HEK293 (cell line): ENCODE measurements at regions not wholly inside any gene's neighbourhood (a gene's known extent, or its start where the extent isn't known, plus 50 kb on each side); places are given as distances from the start of the nearest gene placed in this dataset.
"Not testable (repeated sequence)": the region's sequence is repeated elsewhere in the genome, so short reads cannot be mapped to it uniquely, and the experiment has no call there.

Source experiments
- CTCF ChIA-PET: fragments of 350-600 bp; formaldehyde crosslinking; extraction: SDS; loops from one replicate; lab custom pipeline; 2021; ENCODE audit warnings: antibody characterized with exemption; lab: Yijun Ruan, JAX
- POLR2A ChIA-PET: fragments of 300-600 bp; formaldehyde crosslinking; extraction: SDS; loops from one replicate; lab custom pipeline; 2020; ENCODE audit warnings: antibody characterized with exemption, inconsistent platforms; lab: Yijun Ruan, JAX
- H3K27ac ChIP-seq: fragments of 200-500 bp; sonication (Bioruptor generic); 2 replicates; pipeline ENCODE4 v1.5.1; 2014; ENCODE audit warnings: low read depth, low read length, control low read depth, inconsistent platforms; ENCODE audit errors: extremely low read depth
- H3K36me3 ChIP-seq, 2 experiments: fragments of 200-500 bp in 1 of 2; sonication (Bioruptor generic) in 1 of 2; 1 replicate in 1 of 2; 2 replicates in 1 of 2; pipeline ENCODE4 v1.5.1; 2014 to 2017; ENCODE audit warnings: inconsistent platforms in 2 of 2, low read length in 2 of 2; ENCODE audit not compliant: control insufficient read depth in 2 of 2, insufficient read depth in 1 of 2
- H3K4me1 ChIP-seq: fragments of 200-500 bp; sonication (Bioruptor generic); 2 replicates; pipeline ENCODE4 v1.5.1; 2014; ENCODE audit warnings: mild to moderate bottlenecking, low read length, inconsistent platforms; ENCODE audit not compliant: control insufficient read depth, insufficient read depth
- H3K4me3 ChIP-seq: 2 replicates; pipeline ENCODE4 v1.5.1; 2011; ENCODE audit warnings: low read depth, mild to moderate bottlenecking, control low read depth, low read length, moderate library complexity
- H3K9me3 ChIP-seq: fragments of 200-500 bp; sonication (Bioruptor generic); 2 replicates; pipeline ENCODE4 v1.5.1; 2014; ENCODE audit warnings: low read depth, low read length, inconsistent platforms; ENCODE audit not compliant: control insufficient read depth, insufficient read depth
- BCL11A ChIP-seq: fragments of 450-650 bp; formaldehyde crosslinking; IDR thresholded peaks from 2 replicates; pipeline ENCODE4 v1.5.1; 2016; ENCODE audit warnings: low read depth, missing biosample characterization, missing genetic modification characterization
- GLIS1 ChIP-seq: fragments of 450-650 bp; formaldehyde crosslinking; IDR thresholded peaks from 2 replicates; pipeline ENCODE4 v1.5.1; 2016; ENCODE audit warnings: missing biosample characterization, missing genetic modification characterization
- GLIS2 ChIP-seq: fragments of 450-650 bp; formaldehyde crosslinking; IDR thresholded peaks from 2 replicates; pipeline ENCODE4 v1.5.1; 2016; ENCODE audit warnings: missing biosample characterization, missing genetic modification characterization
- IKZF3 ChIP-seq: fragments of 450-650 bp; IDR thresholded peaks from 2 replicates; pipeline ENCODE4 v1.5.0; 2018; ENCODE audit warnings: missing biosample characterization, mild to moderate bottlenecking, missing genetic modification characterization, moderate library complexity
- KLF10 ChIP-seq: fragments of 450-650 bp; IDR thresholded peaks from 2 replicates; pipeline ENCODE4 v1.5.1; 2018; ENCODE audit warnings: missing biosample characterization, mild to moderate bottlenecking, missing genetic modification characterization
- SCRT2 ChIP-seq: fragments of 450-650 bp; formaldehyde crosslinking; IDR thresholded peaks from 2 replicates; pipeline ENCODE4 v1.5.1; 2016; ENCODE audit warnings: missing biosample characterization, missing genetic modification characterization
- SP2 ChIP-seq: fragments of 450-650 bp; formaldehyde crosslinking; IDR thresholded peaks from 2 replicates; pipeline ENCODE4 v1.5.1; 2016; ENCODE audit warnings: missing biosample characterization, missing genetic modification characterization
- WT1 ChIP-seq: fragments of 450-650 bp; formaldehyde crosslinking; IDR thresholded peaks from 2 replicates; pipeline ENCODE4 v1.5.1; 2016; ENCODE audit warnings: missing biosample characterization, missing genetic modification characterization
- ZBTB20 ChIP-seq: fragments of 450-650 bp; formaldehyde crosslinking; IDR thresholded peaks from 2 replicates; pipeline ENCODE4 v1.5.1; 2016; ENCODE audit warnings: missing biosample characterization, missing genetic modification characterization
- ZEB2 ChIP-seq: fragments of 450-650 bp; formaldehyde crosslinking; IDR thresholded peaks from 2 replicates; pipeline ENCODE4 v1.5.1; 2016; ENCODE audit warnings: missing biosample characterization, missing genetic modification characterization
- ZNF24 ChIP-seq: fragments of 450-650 bp; formaldehyde crosslinking; IDR thresholded peaks from 2 replicates; pipeline ENCODE4 v1.5.1; 2016; ENCODE audit warnings: missing biosample characterization, missing genetic modification characterization
- ZNF335 ChIP-seq: fragments of 450-650 bp; formaldehyde crosslinking; conservative IDR thresholded peaks from 2 replicates; pipeline ENCODE4 v1.5.1; 2016; ENCODE audit warnings: missing biosample characterization, missing genetic modification characterization
- ZNF341 ChIP-seq: fragments of 450-650 bp; formaldehyde crosslinking; IDR thresholded peaks from 2 replicates; pipeline ENCODE4; 2016; ENCODE audit warnings: low read depth, missing biosample characterization, missing genetic modification characterization
- ZNF391 ChIP-seq: fragments of 450-650 bp; formaldehyde crosslinking; IDR thresholded peaks from 2 replicates; pipeline ENCODE4 v1.5.1; 2016; ENCODE audit warnings: low read depth, missing biosample characterization, missing genetic modification characterization, borderline replicate concordance
- ZNF394 ChIP-seq: fragments of 450-650 bp; formaldehyde crosslinking; IDR thresholded peaks from 2 replicates; pipeline ENCODE4 v1.5.1; 2016; ENCODE audit warnings: missing biosample characterization, missing genetic modification characterization, mild to moderate bottlenecking, moderate library complexity, borderline replicate concordance
- ZNF501 ChIP-seq: fragments of 450-650 bp; formaldehyde crosslinking; IDR thresholded peaks from 2 replicates; pipeline ENCODE4 v1.5.1; 2016; ENCODE audit warnings: missing biosample characterization, missing genetic modification characterization
- ZNF561 ChIP-seq: fragments of 450-650 bp; IDR thresholded peaks from 2 replicates; pipeline ENCODE4 v1.5.1; 2018; ENCODE audit warnings: missing biosample characterization, missing genetic modification characterization, borderline replicate concordance
- ZNF600 ChIP-seq: fragments of 450-650 bp; formaldehyde crosslinking; IDR thresholded peaks from 2 replicates; pipeline ENCODE4 v1.5.1; 2016; ENCODE audit warnings: missing biosample characterization, missing genetic modification characterization
- ZNF623 ChIP-seq: fragments of 450-650 bp; formaldehyde crosslinking; IDR thresholded peaks from 2 replicates; pipeline ENCODE4 v1.5.1; 2016; ENCODE audit warnings: missing biosample characterization, missing genetic modification characterization
- ZNF660 ChIP-seq: fragments of 450-650 bp; IDR thresholded peaks from 2 replicates; pipeline ENCODE4 v1.5.1; 2018; ENCODE audit warnings: missing biosample characterization, mild to moderate bottlenecking, missing genetic modification characterization
- ZSCAN23 ChIP-seq: fragments of 450-650 bp; formaldehyde crosslinking; IDR thresholded peaks from 2 replicates; pipeline ENCODE4 v1.5.1; 2016; ENCODE audit warnings: missing biosample characterization, missing genetic modification characterization
- ZSCAN30 ChIP-seq: fragments of 450-650 bp; IDR thresholded peaks from 2 replicates; pipeline ENCODE4 v1.5.1; 2018; ENCODE audit warnings: missing biosample characterization, mild to moderate bottlenecking, missing genetic modification characterization, moderate library complexity
- ZXDB ChIP-seq: fragments of 450-650 bp; formaldehyde crosslinking; IDR thresholded peaks from 2 replicates; pipeline ENCODE4 v1.5.1; 2016; ENCODE audit warnings: missing biosample characterization, missing genetic modification characterization
- TF ChIP-seq, protein P1 (sequence below): fragments of 450-650 bp; formaldehyde crosslinking; IDR thresholded peaks from 2 replicates; pipeline ENCODE4 v1.5.1; 2017; ENCODE audit warnings: missing biosample characterization, missing genetic modification characterization
- TF ChIP-seq, protein P2 (sequence below): fragments of 450-650 bp; formaldehyde crosslinking; IDR thresholded peaks from 2 replicates; pipeline ENCODE4 v1.5.1; 2016; ENCODE audit warnings: missing biosample characterization, missing genetic modification characterization
- TF ChIP-seq, protein P3 (sequence below): fragments of 450-650 bp; formaldehyde crosslinking; IDR thresholded peaks from 2 replicates; pipeline ENCODE4 v1.5.1; 2016; ENCODE audit warnings: missing biosample characterization, missing genetic modification characterization
- TF ChIP-seq, protein P4 (sequence below): fragments of 450-650 bp; formaldehyde crosslinking; conservative IDR thresholded peaks from 2 replicates; pipeline ENCODE4 v1.5.1; 2016; ENCODE audit warnings: low read depth, missing biosample characterization, missing genetic modification characterization
- TF ChIP-seq, protein P5 (sequence below): fragments of 450-650 bp; formaldehyde crosslinking; IDR thresholded peaks from 2 replicates; pipeline ENCODE4 v1.5.1; 2016; ENCODE audit warnings: missing biosample characterization, missing genetic modification characterization

DNA sequence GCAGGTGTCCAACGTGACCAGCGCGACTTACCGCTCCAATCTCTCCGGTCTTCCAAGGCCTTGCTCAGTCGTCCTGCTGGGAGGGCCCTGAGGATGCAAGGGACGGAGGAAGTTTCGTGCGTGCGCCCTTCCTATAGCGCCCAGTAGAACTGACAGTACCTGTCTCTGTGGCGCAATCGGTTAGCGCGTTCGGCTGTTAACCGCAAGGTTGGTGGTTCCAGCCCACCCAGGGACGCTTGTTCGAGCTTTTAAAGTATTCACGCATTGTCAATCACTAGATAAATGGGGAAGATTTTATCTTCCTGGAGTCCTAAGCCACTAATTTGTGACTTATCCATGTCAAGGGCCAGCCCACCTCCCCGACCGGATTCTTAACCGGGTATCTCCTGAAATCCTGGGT is 141.1 kb upstream of the NOTCH2NLA start:
- POLR2A ChIA-PET, H3K9me3 ChIP-seq, CTCF ChIA-PET, H3K36me3 ChIP-seq, H3K4me1 ChIP-seq: not testable (repeated sequence)
- peak overlapping the region; percentile 56; the same call in 1 of the 2 replicates for H3K27ac ChIP-seq
- H3K4me3 ChIP-seq = peak overlapping the region; percentile 31
- TF ChIP-seq KLF10 (tag by site-specific recombination) (0 out of 2 replicates have a peak, but pooled peaks have one; percentile 20), IKZF3 (tag by site-specific recombination) (peak; percentile 91), ZNF600 (tag by site-specific recombination) (peak; percentile 68; the same call in 1 of the 2 replicates), GLIS1 (peak; percentile 80), ZNF660 (tag by site-specific recombination) (peak; percentile 80; the same call in 1 of the 2 replicates), WT1 (tag by site-specific recombination) (peak; percentile 50; the same call in 1 of the 2 replicates), ZBTB20 (tag by site-specific recombination) (peak; percentile 73), ZNF501 (peak; percentile 84; the same call in 1 of the 2 replicates), ZNF24 (tag by site-specific recombination) (peak; percentile 70; the same call in 1 of the 2 replicates), ZNF623 (0 out of 2 replicates have a peak, but pooled peaks have one; percentile 13), BCL11A (peak; percentile 52; the same call in 1 of the 2 replicates), ZSCAN30 (tag by site-specific recombination) (peak; percentile 93), ZNF391 (peak; percentile 79; the same call in 1 of the 2 replicates), SP2 (peak; percentile 64; the same call in 1 of the 2 replicates), SCRT2 (tag by site-specific recombination) (peak; percentile 59), GLIS2 (tag by site-specific recombination) (peak; percentile 68), ZXDB (tag by site-specific recombination) (peak; percentile 41; the same call in 1 of the 2 replicates), ZSCAN23 (peak; percentile 74), ZNF394 (peak; percentile 68), ZNF561 (tag by site-specific recombination) (peak; percentile 82), ZEB2 (peak; percentile 93), ZNF335 (tag by site-specific recombination) (peak; percentile 53), ZNF341 (tag by site-specific recombination) (peak; percentile 77)
- TF ChIP-seq, protein P1, sequence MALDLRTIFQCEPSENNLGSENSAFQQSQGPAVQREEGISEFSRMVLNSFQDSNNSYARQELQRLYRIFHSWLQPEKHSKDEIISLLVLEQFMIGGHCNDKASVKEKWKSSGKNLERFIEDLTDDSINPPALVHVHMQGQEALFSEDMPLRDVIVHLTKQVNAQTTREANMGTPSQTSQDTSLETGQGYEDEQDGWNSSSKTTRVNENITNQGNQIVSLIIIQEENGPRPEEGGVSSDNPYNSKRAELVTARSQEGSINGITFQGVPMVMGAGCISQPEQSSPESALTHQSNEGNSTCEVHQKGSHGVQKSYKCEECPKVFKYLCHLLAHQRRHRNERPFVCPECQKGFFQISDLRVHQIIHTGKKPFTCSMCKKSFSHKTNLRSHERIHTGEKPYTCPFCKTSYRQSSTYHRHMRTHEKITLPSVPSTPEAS (tag by site-specific recombination) = peak; percentile 52
- TF ChIP-seq, protein P2, sequence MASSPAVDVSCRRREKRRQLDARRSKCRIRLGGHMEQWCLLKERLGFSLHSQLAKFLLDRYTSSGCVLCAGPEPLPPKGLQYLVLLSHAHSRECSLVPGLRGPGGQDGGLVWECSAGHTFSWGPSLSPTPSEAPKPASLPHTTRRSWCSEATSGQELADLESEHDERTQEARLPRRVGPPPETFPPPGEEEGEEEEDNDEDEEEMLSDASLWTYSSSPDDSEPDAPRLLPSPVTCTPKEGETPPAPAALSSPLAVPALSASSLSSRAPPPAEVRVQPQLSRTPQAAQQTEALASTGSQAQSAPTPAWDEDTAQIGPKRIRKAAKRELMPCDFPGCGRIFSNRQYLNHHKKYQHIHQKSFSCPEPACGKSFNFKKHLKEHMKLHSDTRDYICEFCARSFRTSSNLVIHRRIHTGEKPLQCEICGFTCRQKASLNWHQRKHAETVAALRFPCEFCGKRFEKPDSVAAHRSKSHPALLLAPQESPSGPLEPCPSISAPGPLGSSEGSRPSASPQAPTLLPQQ (tag by site-specific recombination) = 0 out of 2 replicates have a peak, but pooled peaks have one; percentile 64
- TF ChIP-seq, protein P3, sequence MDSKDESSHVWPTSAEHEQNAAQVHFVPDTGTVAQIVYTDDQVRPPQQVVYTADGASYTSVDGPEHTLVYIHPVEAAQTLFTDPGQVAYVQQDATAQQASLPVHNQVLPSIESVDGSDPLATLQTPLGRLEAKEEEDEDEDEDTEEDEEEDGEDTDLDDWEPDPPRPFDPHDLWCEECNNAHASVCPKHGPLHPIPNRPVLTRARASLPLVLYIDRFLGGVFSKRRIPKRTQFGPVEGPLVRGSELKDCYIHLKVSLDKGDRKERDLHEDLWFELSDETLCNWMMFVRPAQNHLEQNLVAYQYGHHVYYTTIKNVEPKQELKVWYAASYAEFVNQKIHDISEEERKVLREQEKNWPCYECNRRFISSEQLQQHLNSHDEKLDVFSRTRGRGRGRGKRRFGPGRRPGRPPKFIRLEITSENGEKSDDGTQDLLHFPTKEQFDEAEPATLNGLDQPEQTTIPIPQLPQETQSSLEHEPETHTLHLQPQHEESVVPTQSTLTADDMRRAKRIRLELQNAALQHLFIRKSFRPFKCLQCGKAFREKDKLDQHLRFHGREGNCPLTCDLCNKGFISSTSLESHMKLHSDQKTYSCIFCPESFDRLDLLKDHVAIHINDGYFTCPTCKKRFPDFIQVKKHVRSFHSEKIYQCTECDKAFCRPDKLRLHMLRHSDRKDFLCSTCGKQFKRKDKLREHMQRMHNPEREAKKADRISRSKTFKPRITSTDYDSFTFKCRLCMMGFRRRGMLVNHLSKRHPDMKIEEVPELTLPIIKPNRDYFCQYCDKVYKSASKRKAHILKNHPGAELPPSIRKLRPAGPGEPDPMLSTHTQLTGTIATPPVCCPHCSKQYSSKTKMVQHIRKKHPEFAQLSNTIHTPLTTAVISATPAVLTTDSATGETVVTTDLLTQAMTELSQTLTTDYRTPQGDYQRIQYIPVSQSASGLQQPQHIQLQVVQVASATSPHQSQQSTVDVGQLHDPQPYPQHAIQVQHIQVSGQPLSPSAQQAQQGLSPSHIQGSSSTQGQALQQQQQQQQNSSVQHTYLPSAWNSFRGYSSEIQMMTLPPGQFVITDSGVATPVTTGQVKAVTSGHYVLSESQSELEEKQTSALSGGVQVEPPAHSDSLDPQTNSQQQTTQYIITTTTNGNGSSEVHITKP (tag by site-specific recombination) = peak; percentile 68
- TF ChIP-seq, protein P4, sequence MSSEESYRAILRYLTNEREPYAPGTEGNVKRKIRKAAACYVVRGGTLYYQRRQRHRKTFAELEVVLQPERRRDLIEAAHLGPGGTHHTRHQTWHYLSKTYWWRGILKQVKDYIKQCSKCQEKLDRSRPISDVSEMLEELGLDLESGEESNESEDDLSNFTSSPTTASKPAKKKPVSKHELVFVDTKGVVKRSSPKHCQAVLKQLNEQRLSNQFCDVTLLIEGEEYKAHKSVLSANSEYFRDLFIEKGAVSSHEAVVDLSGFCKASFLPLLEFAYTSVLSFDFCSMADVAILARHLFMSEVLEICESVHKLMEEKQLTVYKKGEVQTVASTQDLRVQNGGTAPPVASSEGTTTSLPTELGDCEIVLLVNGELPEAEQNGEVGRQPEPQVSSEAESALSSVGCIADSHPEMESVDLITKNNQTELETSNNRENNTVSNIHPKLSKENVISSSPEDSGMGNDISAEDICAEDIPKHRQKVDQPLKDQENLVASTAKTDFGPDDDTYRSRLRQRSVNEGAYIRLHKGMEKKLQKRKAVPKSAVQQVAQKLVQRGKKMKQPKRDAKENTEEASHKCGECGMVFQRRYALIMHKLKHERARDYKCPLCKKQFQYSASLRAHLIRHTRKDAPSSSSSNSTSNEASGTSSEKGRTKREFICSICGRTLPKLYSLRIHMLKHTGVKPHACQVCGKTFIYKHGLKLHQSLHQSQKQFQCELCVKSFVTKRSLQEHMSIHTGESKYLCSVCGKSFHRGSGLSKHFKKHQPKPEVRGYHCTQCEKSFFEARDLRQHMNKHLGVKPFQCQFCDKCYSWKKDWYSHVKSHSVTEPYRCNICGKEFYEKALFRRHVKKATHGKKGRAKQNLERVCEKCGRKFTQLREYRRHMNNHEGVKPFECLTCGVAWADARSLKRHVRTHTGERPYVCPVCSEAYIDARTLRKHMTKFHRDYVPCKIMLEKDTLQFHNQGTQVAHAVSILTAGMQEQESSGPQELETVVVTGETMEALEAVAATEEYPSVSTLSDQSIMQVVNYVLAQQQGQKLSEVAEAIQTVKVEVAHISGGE (tag by site-specific recombination) = peak; percentile 65
- TF ChIP-seq, protein P5, sequence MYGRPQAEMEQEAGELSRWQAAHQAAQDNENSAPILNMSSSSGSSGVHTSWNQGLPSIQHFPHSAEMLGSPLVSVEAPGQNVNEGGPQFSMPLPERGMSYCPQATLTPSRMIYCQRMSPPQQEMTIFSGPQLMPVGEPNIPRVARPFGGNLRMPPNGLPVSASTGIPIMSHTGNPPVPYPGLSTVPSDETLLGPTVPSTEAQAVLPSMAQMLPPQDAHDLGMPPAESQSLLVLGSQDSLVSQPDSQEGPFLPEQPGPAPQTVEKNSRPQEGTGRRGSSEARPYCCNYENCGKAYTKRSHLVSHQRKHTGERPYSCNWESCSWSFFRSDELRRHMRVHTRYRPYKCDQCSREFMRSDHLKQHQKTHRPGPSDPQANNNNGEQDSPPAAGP (tag by site-specific recombination) = peak; percentile 80
